ENCODE measurements at regions not wholly inside any gene's neighbourhood (a gene's known extent, or its start where the extent isn't known, plus 50 kb on each side); places are given as distances from the start of the nearest gene placed in this dataset.

DNA sequence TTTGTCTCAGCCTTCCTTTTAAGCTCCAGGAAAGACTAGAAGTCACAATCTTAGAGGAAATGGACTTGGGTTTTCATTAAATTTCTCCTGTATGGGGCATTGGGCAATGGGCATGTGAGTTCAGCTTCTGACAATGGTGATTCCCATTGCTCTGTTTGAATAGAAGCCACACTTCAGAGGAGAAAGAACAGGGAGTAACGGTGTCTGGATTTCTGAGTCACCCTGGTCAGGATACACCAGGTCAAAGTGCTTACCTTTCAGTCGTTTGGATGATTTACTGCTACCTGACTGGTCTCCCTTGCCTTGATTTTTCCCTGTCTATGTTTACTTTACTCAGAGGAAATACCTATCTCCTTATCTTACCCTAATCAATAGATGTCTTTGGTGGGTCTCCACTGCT, 111.7 kb upstream of the VEPH1 start:
- Histone ChIP-seq H3K36me3 (ENCODE audit: control insufficient read depth, low read length) (no peaks in the 10 kb centered on the region), H3K4me1 (ENCODE audit: control insufficient read depth, low read length) (no peaks in the 10 kb centered on the region), H3K9me3 (ENCODE audit: control insufficient read depth, insufficient read depth, low read length) (no peaks in the 10 kb centered on the region), H3K27ac (ENCODE audit: low read depth, low read length) (no peak overlapping the region), H3K4me3 (ENCODE audit: low read length) (no peak overlapping the region), H3K79me2 (ENCODE audit: control insufficient read depth, low read length) (no peaks in the 10 kb centered on the region), H3F3A (ENCODE audit: control insufficient read depth, insufficient read depth) (no peaks in the 10 kb centered on the region), H3K27me3 (ENCODE audit: control insufficient read depth, low read length) (peaks cover 6% of the 10 kb centered on the region; the same call in 1 of the 2 replicates), H4K20me1 (ENCODE audit: control insufficient read depth, insufficient read depth, low read depth, low read length) (no peaks in the 10 kb centered on the region), H3K4me2 (ENCODE audit: low read length) (no peak overlapping the region), H3K9me2 (replicated peaks; ENCODE audit: control insufficient read depth, low read length) (no peaks in the 10 kb centered on the region)
- TF ChIP-seq, protein P1, sequence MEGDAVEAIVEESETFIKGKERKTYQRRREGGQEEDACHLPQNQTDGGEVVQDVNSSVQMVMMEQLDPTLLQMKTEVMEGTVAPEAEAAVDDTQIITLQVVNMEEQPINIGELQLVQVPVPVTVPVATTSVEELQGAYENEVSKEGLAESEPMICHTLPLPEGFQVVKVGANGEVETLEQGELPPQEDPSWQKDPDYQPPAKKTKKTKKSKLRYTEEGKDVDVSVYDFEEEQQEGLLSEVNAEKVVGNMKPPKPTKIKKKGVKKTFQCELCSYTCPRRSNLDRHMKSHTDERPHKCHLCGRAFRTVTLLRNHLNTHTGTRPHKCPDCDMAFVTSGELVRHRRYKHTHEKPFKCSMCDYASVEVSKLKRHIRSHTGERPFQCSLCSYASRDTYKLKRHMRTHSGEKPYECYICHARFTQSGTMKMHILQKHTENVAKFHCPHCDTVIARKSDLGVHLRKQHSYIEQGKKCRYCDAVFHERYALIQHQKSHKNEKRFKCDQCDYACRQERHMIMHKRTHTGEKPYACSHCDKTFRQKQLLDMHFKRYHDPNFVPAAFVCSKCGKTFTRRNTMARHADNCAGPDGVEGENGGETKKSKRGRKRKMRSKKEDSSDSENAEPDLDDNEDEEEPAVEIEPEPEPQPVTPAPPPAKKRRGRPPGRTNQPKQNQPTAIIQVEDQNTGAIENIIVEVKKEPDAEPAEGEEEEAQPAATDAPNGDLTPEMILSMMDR (IDR thresholded peaks at IDR 0.05; ENCODE audit: low read depth, low read length, poor library complexity, severe bottlenecking) = no peak

DNA sequence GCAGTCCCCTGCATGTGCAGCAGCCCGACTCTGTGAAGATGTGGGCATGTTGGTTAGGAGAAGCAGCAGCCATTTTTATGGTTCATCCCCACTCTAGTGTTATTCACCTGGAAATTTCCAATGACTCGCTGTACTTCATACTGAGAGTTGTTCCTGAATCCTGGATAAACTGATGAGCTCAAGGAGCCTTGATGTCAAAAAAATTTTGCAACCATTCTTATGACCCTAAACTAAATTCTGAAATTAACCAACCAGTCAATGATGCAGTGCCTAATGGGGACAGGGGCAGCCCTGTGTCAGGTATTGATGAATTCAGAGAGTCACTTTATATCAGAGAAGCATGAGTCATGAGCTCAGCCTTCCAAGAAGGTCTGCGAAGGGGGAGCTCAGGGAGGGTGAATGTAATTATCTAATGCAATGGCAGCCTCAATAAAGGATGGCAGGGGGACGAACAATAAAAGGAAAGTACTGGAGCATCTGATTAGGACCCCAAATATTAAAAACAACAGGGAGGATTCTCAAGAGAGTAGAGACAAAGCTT, 108.4 kb upstream of the VEPH1 start:
- no peaks in the 10 kb centered on the region for H3K79me2 ChIP-seq (ENCODE audit: control insufficient read depth, low read length)
- no peaks in the 10 kb centered on the region for H3K4me1 ChIP-seq (ENCODE audit: control insufficient read depth, low read length)
- no peaks in the 10 kb centered on the region for H3K9me2 ChIP-seq (replicated peaks; ENCODE audit: control insufficient read depth, low read length)
- H3F3A ChIP-seq (ENCODE audit: control insufficient read depth, insufficient read depth) = no peaks in the 10 kb centered on the region
- no peak overlapping the region for H3K27ac ChIP-seq (ENCODE audit: low read depth, low read length)
- H3K4me3 ChIP-seq (ENCODE audit: low read length) = no peak overlapping the region
- H3K4me2 ChIP-seq (ENCODE audit: low read length) = no peak overlapping the region
- H3K27me3 ChIP-seq (ENCODE audit: control insufficient read depth, low read length) = peaks cover 4% of the 10 kb centered on the region; the same call in 1 of the 2 replicates
- no peaks in the 10 kb centered on the region for H4K20me1 ChIP-seq (ENCODE audit: control insufficient read depth, insufficient read depth, low read depth, low read length)
- H3K9me3 ChIP-seq (ENCODE audit: control insufficient read depth, insufficient read depth, low read length) = no peaks in the 10 kb centered on the region
- no peaks in the 10 kb centered on the region for H3K36me3 ChIP-seq (ENCODE audit: control insufficient read depth, low read length)
- TF ChIP-seq, protein P1 (IDR thresholded peaks at IDR 0.05; ENCODE audit: low read depth, low read length, poor library complexity, severe bottlenecking) = no peak
- TF ChIP-seq EZH2phosphoT487 (IDR thresholded peaks at IDR 0.05; ENCODE audit: borderline replicate concordance, low read length) = no peak

DNA sequence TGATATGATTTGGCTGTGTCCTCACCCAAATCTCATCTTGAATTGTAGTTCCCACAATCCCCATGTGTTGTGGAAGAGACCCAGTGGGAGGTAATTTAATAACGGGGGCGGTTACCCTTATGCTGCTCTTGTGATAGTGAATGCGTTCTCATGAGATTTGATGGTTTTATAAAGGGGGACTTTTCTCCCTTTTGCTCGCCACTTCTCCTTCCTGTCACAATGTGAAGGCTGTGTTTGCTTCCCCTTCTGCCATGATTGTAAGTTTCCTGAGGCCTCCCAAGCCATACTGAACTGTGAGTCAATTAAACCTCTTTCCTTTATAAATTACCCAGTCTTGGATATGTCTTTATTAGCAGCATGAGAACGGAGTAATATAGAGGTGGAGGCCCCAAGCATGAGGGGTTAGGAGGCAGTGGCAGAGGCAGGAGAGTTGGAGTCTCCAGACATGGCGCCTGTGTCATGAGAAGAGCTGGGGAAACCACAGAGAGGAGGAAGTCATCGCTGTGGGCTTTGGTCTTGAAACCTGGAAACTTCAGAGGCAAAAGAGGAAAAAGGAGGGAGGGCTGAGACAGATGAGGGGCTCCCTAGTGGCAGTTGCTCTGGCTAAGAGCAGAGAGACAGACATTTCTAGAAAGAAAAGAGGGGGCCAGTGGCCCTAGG, 107.8 kb upstream of the VEPH1 start:
- no peak for TF ChIP-seq EZH2phosphoT487 (IDR thresholded peaks at IDR 0.05; ENCODE audit: borderline replicate concordance, low read length)
- TF ChIP-seq, protein P1 (IDR thresholded peaks at IDR 0.05; ENCODE audit: low read depth, low read length, poor library complexity, severe bottlenecking) = no peak

More for the DNA sequence above, 107.8 kb upstream of the VEPH1 start:
- H3K4me1 ChIP-seq (ENCODE audit: control insufficient read depth, low read length) = no peaks in the 10 kb centered on the region
- no peak overlapping the region for H3K27ac ChIP-seq (ENCODE audit: low read depth, low read length)
- H3K4me2 ChIP-seq (ENCODE audit: low read length) = no peak overlapping the region
- H3K79me2 ChIP-seq (ENCODE audit: control insufficient read depth, low read length) = no peaks in the 10 kb centered on the region
- H3K36me3 ChIP-seq (ENCODE audit: control insufficient read depth, low read length) = no peaks in the 10 kb centered on the region
- no peaks in the 10 kb centered on the region for H3F3A ChIP-seq (ENCODE audit: control insufficient read depth, insufficient read depth)
- H3K9me3 ChIP-seq (ENCODE audit: control insufficient read depth, insufficient read depth, low read length) = no peaks in the 10 kb centered on the region
- no peaks in the 10 kb centered on the region for H3K9me2 ChIP-seq (replicated peaks; ENCODE audit: control insufficient read depth, low read length)
- no peaks in the 10 kb centered on the region for H4K20me1 ChIP-seq (ENCODE audit: control insufficient read depth, insufficient read depth, low read depth, low read length)
- H3K27me3 ChIP-seq (ENCODE audit: control insufficient read depth, low read length) = peaks cover 4% of the 10 kb centered on the region; the same call in 1 of the 2 replicates
- H3K4me3 ChIP-seq (ENCODE audit: low read length) = no peak overlapping the region
